Panc1 (cell line): ENCODE measurements at regions not wholly inside any gene's neighbourhood (a gene's known extent, or its start where the extent isn't known, plus 50 kb on each side); places are given as distances from the start of the nearest gene placed in this dataset.

Experiments
- ATAC-seq: fragments of 200-7000 bp; cut with Tn5 transposase; 2 replicates; pipeline ENCODE4 v1.9.1; 2020; ENCODE audit warnings: mild to moderate bottlenecking, moderate library complexity
- BruUV-seq: library from RNA; stranded (reverse); fragments of 400-500 nt; replicated peaks from 2 replicates; lab custom pipeline; 2021; lab: Mats Ljungman, UMichigan
- CTCF ChIA-PET: fragments of 300-600 bp; sonication (Branson Sonifier 250); formaldehyde crosslinking; loops from one replicate; lab custom pipeline; 2022; ENCODE audit warnings: antibody characterized with exemption; lab: Charles Lee
- POLR2A ChIA-PET: fragments of 300-600 bp; sonication (Branson Sonifier 250); formaldehyde crosslinking; loops from one replicate; lab custom pipeline; 2022; ENCODE audit warnings: antibody characterized with exemption; lab: Charles Lee
- DNase-seq: peaks from one replicate; pipeline ENCODE4 v3.0.0-alpha.2; 2010; ENCODE audit warnings: low read depth, low spot score
- H3K27ac ChIP-seq: 2 replicates; pipeline ENCODE4 v1.5.1; 2011; ENCODE audit warnings: mild to moderate bottlenecking, low read length, inconsistent platforms
- H3K27me3 ChIP-seq: fragments of 200-500 bp; sonication (Bioruptor generic); 2 replicates; pipeline ENCODE4 v1.6.0; 2014; ENCODE audit warnings: low read length, inconsistent platforms; ENCODE audit not compliant: control insufficient read depth, insufficient read depth
- H3K36me3 ChIP-seq: fragments of 200-500 bp; sonication (Bioruptor generic); 2 replicates; pipeline ENCODE4 v1.5.1; 2014; ENCODE audit warnings: inconsistent platforms, mild to moderate bottlenecking, low read length, moderate library complexity; ENCODE audit not compliant: control insufficient read depth, insufficient read depth
- H3K4me1 ChIP-seq: 2 replicates; pipeline ENCODE4 v1.5.1; 2011; ENCODE audit warnings: inconsistent platforms, mild to moderate bottlenecking, low read length, moderate library complexity; ENCODE audit not compliant: control insufficient read depth, insufficient read depth
- H3K4me3 ChIP-seq, 2 experiments: 2 replicates each; pipeline ENCODE4 v1.5.1; 2011 to 2012; ENCODE audit warnings: low read depth in 2 of 2, low read length in 2 of 2, mild to moderate bottlenecking in 2 of 2, inconsistent platforms in 1 of 2, moderate library complexity in 1 of 2
- H3K9me3 ChIP-seq: fragments of 200-500 bp; sonication (Bioruptor generic); 2 replicates; pipeline ENCODE4 v1.5.1; 2014; ENCODE audit warnings: low read depth, mild to moderate bottlenecking, inconsistent platforms, low read length, moderate library complexity; ENCODE audit not compliant: control insufficient read depth, insufficient read depth
- CTCF ChIP-seq: fragments of 450-650 bp; IDR thresholded peaks from 2 replicates; pipeline ENCODE4 v1.5.1; 2017; ENCODE audit warnings: mild to moderate bottlenecking
- POLR2AphosphoS5 ChIP-seq: IDR thresholded peaks from 2 replicates; pipeline ENCODE4 v1.6.1; 2012; ENCODE audit warnings: mild to moderate bottlenecking, low read depth, low read length, moderate library complexity
- REST ChIP-seq, 2 experiments: IDR thresholded peaks; 2 replicates each; pipeline ENCODE4 v1.6.1; 2011 to 2012; ENCODE audit warnings: low read depth in 2 of 2, control low read depth in 1 of 2, low read length in 1 of 2, mild to moderate bottlenecking in 1 of 2, moderate library complexity in 1 of 2; ENCODE audit not compliant: insufficient read depth in 1 of 2
- SIN3A ChIP-seq: IDR thresholded peaks from 2 replicates; pipeline ENCODE4 v1.6.1; 2012; ENCODE audit warnings: low read depth, mild to moderate bottlenecking, low read length, moderate library complexity, borderline replicate concordance; ENCODE audit not compliant: insufficient read depth
- TCF7L2 ChIP-seq: IDR thresholded peaks from 2 replicates; pipeline ENCODE4 v1.6.1; 2011; ENCODE audit warnings: mild to moderate bottlenecking, low read depth, low read length, inconsistent platforms
- in situ Hi-C: cut with HindIII; loops from 2 replicates; pipeline ENCODE4 v1.10.0; 2016; ENCODE audit warnings: low sequenced_read_pairs, low pct_unique_long_range_greater_than_20kb
- intact Hi-C: fragments of 100-400 bp; cut with micrococcal nuclease; formaldehyde crosslinking; loops from one replicate; pipeline ENCODE4 v1.10.0; 2022; ENCODE audit not compliant: unreplicated experiment

GRCh38 chr6:134739299-134740026 lies 210.4 kb downstream of the ALDH8A1 start:
- BruUV-seq = no TSS peak
- CTCF ChIA-PET = no interaction called here
- DNase-seq (no peak), ATAC-seq (no peak)
- intact Hi-C loops = no loop called here
- Histone ChIP-seq H3K27ac (no peak overlapping the region), H3K4me1 (no peaks in the 10 kb centered on the region), H3K4me3 (no peak overlapping the region), H3K9me3 (no peaks in the 10 kb centered on the region), H3K36me3 (no peaks in the 10 kb centered on the region), H3K27me3 (0 out of 2 replicates have a peak, but pooled peaks cover 4% of the 10 kb centered on the region)
- POLR2A ChIA-PET = no interaction called here
- in situ Hi-C loops = no loop called here
- TF ChIP-seq TCF7L2 = no peak
- no peak for TF ChIP-seq REST (IDR thresholded peaks at IDR 0.05; ENCODE audit: insufficient read depth in 1 of 2, low read depth in 2 of 2, low read length in 1 of 2)
- no peak for TF ChIP-seq SIN3A
- no peak for TF ChIP-seq POLR2AphosphoS5
- no peak for TF ChIP-seq CTCF

GRCh38 chr6:134738211-134738885 lies 211.6 kb downstream of the ALDH8A1 start:
- Histone ChIP-seq H3K9me3 (no peaks in the 10 kb centered on the region), H3K27ac (no peak overlapping the region), H3K36me3 (no peaks in the 10 kb centered on the region), H3K27me3 (0 out of 2 replicates have a peak, but pooled peaks cover 4% of the 10 kb centered on the region), H3K4me3 (no peak overlapping the region), H3K4me1 (no peaks in the 10 kb centered on the region)
- TF ChIP-seq REST (IDR thresholded peaks at IDR 0.05; ENCODE audit: insufficient read depth in 1 of 2, low read depth in 2 of 2, low read length in 1 of 2) = no peak
- no peak for TF ChIP-seq POLR2AphosphoS5
- ChIA-PET POLR2A (no interaction called here), CTCF (interaction anchor here (0.6 kb wide), 1 partner anchor 84 kb away, joined by 16 read pairs; no protein-coding TSS in a partner anchor)
- BruUV-seq = no TSS peak
- ATAC-seq (no peak), DNase-seq (no peak)
- in situ Hi-C loops = no loop called here
- intact Hi-C loops = no loop called here
